Nephron (organoid): ENCODE measurements at regions not wholly inside any gene's neighbourhood (a gene's known extent, or its start where the extent isn't known, plus 50 kb on each side); places are given as distances from the start of the nearest gene placed in this dataset.
A peak's percentile ranks its signal among the peaks of the same experiment; 100 is the strongest.
"Not testable (repeated sequence)": the region's sequence is repeated elsewhere in the genome, so short reads cannot be mapped to it uniquely, and the experiment has no call there.

Experiments used
- H3K27ac Mint-ChIP-seq, 3 experiments: 2 replicates each; pipeline ENCODE4 v1.8.0; 2020; ENCODE audit warnings: mixed read lengths in 3 of 3, mild to moderate bottlenecking in 2 of 3, moderate library complexity in 1 of 3
- H3K27me3 Mint-ChIP-seq: 2 replicates; pipeline ENCODE4 v1.8.0; 2021; ENCODE audit warnings: low read depth, mild to moderate bottlenecking, moderate library complexity, mixed read lengths
- H3K36me3 Mint-ChIP-seq: 2 replicates; pipeline ENCODE4 v1.8.0; 2020; ENCODE audit warnings: low read depth, mixed read lengths
- H3K4me1 Mint-ChIP-seq: 2 replicates; pipeline ENCODE4 v1.8.0; 2020; ENCODE audit warnings: mixed read lengths
- H3K4me3 Mint-ChIP-seq, 3 experiments: 2 replicates each; pipeline ENCODE4 v1.8.0; 2020; ENCODE audit warnings: mild to moderate bottlenecking in 3 of 3, mixed read lengths in 3 of 3, moderate library complexity in 2 of 3
- H3K9me3 Mint-ChIP-seq: 2 replicates; pipeline ENCODE4 v1.8.0; 2020; ENCODE audit warnings: mixed read lengths
- CTCF ChIP-seq, 3 experiments: fragments of 200-600 bp; sonication (generic); IDR thresholded peaks; one replicate each; pipeline ENCODE4 v1.5.0; 2021; ENCODE audit warnings: antibody characterized with exemption in 3 of 3; ENCODE audit not compliant: unreplicated experiment in 3 of 3

- no peaks in the 10 kb centered on the region for H3K9me3 Mint-ChIP-seq
- H3K4me3 Mint-ChIP-seq = no peak overlapping the region
- no peaks in the 10 kb centered on the region for H3K27me3 Mint-ChIP-seq
- H3K4me1 Mint-ChIP-seq = peaks cover 35% of the 10 kb centered on the region
- H3K36me3 Mint-ChIP-seq = no peaks in the 10 kb centered on the region
- peak overlapping the region; percentile 69 to 79 (median 72) for H3K27ac Mint-ChIP-seq
- no peak for TF ChIP-seq CTCF (IDR thresholded peaks at IDR 0.05; ENCODE audit: unreplicated experiment in 3 of 3)
Measured at GRCh38 chr5:57738787-57739186, 256.2 kb upstream of the ACTBL2 start.

- Mint-ChIP-seq H3K4me3 (no peak overlapping the region), H3K27me3 (no peaks in the 10 kb centered on the region), H3K9me3 (no peaks in the 10 kb centered on the region), H3K36me3 (no peaks in the 10 kb centered on the region), H3K27ac (peak overlapping the region; percentile 69 to 79 (median 72)), H3K4me1 (peaks cover 35% of the 10 kb centered on the region)
- no peak for TF ChIP-seq CTCF (IDR thresholded peaks at IDR 0.05; ENCODE audit: unreplicated experiment in 3 of 3)
Measured at GRCh38 chr5:57738301-57738700, 255.7 kb upstream of the ACTBL2 start.

GRCh38 chr5:57736716-57737115, 254.1 kb upstream of the ACTBL2 start:
- H3K27me3 Mint-ChIP-seq = no peaks in the 10 kb centered on the region
- TF ChIP-seq CTCF (IDR thresholded peaks at IDR 0.05; ENCODE audit: unreplicated experiment in 3 of 3) = no peak
- no peak overlapping the region for H3K4me3 Mint-ChIP-seq
- no peaks in the 10 kb centered on the region for H3K9me3 Mint-ChIP-seq
- H3K36me3 Mint-ChIP-seq = no peaks in the 10 kb centered on the region
- H3K4me1 Mint-ChIP-seq = peaks cover 35% of the 10 kb centered on the region
- peak overlapping the region in 2 of 3 experiments; percentile 7 to 72 for H3K27ac Mint-ChIP-seq

GRCh38 chr5:57735279-57736153, 252.9 kb upstream of the ACTBL2 start:
- H3K36me3 Mint-ChIP-seq, H3K4me3 Mint-ChIP-seq, H3K9me3 Mint-ChIP-seq, H3K27me3 Mint-ChIP-seq: not testable (repeated sequence)
- Mint-ChIP-seq H3K27ac (peak overlapping the region in 1 of 3 experiments; percentile 82), H3K4me1 (peaks cover 35% of the 10 kb centered on the region)

- no peak for TF ChIP-seq CTCF (IDR thresholded peaks at IDR 0.05; ENCODE audit: unreplicated experiment in 3 of 3)
- no peaks in the 10 kb centered on the region for H3K36me3 Mint-ChIP-seq
- H3K4me1 Mint-ChIP-seq = peaks cover 35% of the 10 kb centered on the region
- H3K27me3 Mint-ChIP-seq = no peaks in the 10 kb centered on the region
- H3K4me3 Mint-ChIP-seq = no peak overlapping the region
- peak overlapping the region in 2 of 3 experiments; percentile 30 to 82 for H3K27ac Mint-ChIP-seq
- H3K9me3 Mint-ChIP-seq = peaks cover 3% of the 10 kb centered on the region
Measured at GRCh38 chr5:57734296-57734695, 251.7 kb upstream of the ACTBL2 start.

GRCh38 chr5:57727591-57727990, 245.0 kb upstream of the ACTBL2 start:
- H3K4me3 Mint-ChIP-seq = no peak overlapping the region
- H3K27me3 Mint-ChIP-seq = no peaks in the 10 kb centered on the region
- peak overlapping the region in 1 of 3 experiments; percentile 2 for H3K27ac Mint-ChIP-seq
- H3K4me1 Mint-ChIP-seq = peaks cover 4% of the 10 kb centered on the region
- peaks cover 9% of the 10 kb centered on the region for H3K9me3 Mint-ChIP-seq
- no peaks in the 10 kb centered on the region for H3K36me3 Mint-ChIP-seq
- TF ChIP-seq CTCF (IDR thresholded peaks at IDR 0.05; ENCODE audit: unreplicated experiment in 3 of 3) = no peak
